CD4-positive, alpha-beta T cell treated with Interleukin-10 for 1 hour (primary cell): ENCODE measurements at regions not wholly inside any gene's neighbourhood (a gene's known extent, or its start where the extent isn't known, plus 50 kb on each side); places are given as distances from the start of the nearest gene placed in this dataset.

Source experiments
- DNase-seq: peaks from one replicate; pipeline ENCODE4 v3.0.0-alpha.2; 2020

DNA sequence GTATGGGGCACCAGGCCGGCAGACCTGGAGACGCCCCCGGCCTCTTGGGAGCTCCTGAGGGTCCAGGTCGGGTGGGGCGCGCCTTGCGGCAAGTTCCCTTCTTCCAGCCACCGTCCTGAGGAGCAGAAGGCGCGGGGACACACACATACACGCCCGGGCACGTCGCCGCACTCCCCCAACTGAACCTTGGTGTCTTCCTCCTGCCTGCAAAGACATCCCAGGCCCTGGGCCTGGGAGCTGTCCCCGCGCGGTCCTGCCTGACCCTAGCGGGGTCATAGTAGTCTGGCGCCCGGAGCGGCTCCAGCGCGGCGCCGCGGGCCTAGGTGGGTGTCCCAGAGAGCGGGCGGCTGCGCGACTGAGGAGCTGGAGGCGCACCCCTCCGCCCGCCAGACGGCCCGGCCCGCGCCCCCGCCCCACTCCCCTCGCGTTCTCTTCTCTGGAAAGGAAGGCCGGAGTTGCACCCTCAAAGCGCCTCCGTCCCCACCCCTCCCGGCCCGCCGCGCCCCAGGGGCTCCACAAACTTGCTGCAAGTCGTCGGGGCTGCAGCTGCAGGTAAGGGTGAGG lies 185.9 kb upstream of the LINGO1 start:
- DNase-seq = no peak

DNA sequence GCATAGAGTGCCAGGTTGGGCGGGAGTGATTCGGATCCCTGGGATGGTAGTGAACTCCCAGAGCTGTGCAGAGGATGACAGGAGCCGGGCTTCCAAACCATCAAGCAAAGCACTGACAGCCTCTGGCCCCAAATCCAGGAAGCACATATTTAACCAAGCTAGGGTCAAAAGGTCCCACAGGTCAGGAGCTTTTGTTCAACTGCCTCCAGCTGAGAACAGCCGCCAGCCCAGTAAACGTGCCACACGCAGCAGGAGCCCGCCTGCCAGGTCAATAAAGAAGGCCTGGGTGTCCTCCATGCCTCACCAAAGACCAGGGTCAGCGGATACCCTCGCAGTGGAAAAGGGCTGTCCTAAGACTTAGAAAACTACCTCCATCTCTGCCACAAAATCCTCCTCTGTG lies 184.7 kb upstream of the LINGO1 start:
- DNase-seq = no peak

DNA sequence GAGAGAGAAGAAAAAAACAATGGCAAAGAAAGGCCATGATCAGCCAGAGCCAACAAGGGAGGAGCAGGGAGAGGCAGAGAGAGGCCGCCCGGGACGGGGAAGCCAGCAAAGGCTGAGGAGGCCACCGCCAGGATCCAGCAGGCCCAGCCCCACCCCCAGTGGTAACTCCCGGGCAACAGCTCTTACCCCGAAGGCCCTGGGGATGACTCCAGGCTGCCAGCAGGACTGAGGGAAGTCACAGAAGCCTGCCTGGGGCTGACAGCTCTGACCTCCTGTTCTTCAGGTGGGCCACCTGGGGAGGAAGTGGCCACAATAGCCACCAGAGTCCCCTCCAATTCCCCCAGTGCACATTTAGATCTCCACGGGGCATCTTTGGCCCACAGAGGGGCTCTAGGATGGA lies 184.3 kb upstream of the LINGO1 start:
- no peak for DNase-seq

DNA sequence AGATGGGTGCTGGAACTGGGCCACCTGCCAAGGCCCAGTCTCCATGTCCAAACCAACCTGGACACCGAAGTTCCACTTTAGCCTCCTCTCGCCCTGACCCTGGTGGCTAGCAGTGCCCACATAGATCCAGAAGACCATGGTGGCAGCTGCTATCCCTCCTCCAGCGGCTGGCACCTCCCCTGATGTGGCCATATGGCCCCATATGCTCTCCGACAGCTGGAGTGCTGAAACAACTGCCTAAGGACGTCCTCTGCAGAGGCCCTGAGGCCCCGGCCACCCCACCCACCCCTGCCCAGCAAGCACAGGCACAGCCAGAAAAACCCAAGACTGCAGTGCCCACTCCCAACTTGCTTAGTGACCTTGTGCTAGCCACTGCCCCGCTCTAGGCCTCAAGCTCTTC lies 182.3 kb upstream of the LINGO1 start:
- no peak for DNase-seq

DNA sequence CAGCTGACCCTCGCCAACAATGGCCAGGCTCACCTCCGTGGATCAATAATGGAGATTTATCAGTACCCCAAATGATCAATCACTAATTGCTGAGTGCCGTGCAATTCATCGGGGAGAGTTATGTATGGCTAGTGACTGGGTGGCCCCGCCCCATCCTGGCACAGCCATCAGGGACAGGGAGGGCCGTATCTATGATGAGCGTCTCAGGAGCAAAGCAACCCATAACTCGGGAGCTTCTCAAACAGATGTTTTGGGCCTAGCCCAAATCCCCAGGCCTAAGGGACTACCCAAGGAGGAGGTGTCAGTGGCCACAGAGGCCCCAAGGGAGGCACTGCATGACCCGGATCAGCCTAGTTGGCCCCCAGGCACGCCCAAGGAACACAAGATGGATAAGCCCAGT lies 180.0 kb upstream of the LINGO1 start:
- DNase-seq = no peak

DNA sequence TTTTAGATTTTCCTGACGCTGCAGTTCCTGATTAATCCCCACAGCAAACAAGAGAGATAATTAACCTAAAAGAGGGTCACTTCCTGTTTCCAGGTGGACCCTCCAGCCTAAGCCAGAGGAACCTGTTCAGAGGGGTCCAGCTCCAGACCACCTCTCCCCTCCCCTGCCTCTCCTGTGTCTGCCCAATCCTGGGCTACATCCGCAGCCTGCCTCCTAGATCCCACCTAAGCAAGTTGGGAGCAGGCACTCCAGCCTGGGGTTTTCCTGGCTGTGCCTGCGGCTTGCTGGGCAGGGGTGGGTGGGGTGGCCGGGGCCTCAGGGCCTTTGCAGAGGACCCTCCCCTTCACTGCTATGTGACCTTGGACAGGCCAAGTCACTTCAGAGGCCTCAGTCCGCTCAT lies 178.6 kb upstream of the LINGO1 start:
- DNase-seq = no peak

DNA sequence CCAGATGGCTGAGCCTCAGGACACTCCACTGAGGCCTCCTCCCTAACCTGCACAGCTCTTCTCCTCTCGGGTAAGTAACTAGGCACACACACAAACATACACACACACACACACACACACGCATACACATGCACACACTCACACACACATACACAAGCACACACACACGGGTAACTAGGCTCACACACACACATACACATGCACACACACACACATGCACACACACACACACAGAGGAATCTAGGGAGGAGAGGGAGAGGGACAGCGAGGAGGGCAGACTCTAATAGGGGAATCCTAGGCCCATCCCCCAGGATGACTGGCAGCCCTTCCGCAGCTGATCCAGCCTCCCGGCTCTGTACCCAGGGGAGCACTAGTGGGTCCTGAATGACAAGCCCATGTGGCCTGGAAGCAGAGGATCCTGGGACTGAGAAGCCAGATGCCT lies 177.4 kb upstream of the LINGO1 start:
- no peak for DNase-seq

DNA sequence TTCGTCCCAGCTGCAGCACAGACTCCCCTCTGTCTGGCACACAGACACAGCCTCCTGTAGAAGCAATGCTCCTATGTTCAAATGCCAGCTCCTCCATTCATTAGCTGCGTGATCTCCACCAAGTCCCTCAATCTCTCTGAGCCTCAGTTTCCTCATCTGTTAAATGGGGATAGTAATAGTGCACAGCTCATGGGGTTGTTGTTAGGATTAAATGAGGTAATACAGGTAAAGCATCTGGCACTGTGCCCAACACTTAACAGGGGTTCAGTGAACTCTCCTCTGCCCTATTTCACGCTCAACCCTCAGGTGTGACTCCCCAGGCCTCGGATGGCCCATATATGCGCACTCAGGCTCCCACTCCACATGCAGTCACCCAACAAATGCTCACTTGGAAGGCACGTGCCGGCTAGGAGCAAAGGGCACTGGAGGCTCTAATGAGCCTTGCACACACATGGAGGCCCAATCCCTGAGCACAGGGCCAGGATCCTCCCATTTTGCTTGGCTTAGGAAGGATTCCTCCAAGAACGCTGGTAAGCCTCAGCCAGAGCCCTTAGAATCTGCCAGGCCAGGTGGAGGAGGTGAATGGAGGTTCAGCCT lies 176.0 kb upstream of the LINGO1 start:
- no peak for DNase-seq

DNA sequence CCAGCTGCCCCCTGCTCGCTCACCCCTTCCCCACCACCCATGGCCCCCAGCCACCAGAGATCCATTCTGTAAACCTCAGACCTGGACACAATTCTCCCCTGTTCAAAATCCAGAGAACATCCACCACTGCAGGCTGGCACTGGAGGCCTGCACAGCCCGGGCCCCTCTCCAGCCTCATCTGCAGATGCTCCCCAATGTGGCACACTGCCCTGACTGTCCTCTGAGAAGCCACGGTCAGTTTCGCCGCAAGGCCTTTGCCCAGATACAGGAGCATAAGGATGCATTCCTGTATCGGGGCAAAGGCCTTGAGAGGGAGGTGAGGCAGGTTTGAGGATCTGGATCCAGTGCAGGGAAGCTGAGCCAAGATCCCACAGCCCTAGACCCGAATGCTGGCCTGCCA lies 175.4 kb upstream of the LINGO1 start:
- DNase-seq = no peak

DNA sequence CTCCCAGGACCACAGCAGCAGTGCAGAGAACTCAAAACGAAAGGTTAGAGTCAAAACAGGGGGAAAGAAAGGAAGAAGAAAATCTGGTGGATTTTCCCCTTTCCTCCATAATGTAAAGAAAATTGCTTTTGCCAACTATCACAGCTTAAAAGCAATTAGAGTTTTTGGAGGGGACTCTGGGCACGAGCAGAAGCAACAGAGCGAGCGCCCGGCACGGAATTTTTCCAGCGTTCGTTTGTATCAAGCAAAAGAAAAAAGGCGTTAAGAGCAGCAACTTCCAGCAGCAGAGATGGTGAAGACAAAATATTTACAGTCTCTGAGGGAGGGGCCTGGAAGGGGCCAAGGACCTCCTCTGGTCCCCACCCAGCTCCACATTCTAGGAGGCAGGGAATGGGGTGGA lies 174.9 kb upstream of the LINGO1 start:
- DNase-seq = no peak

DNA sequence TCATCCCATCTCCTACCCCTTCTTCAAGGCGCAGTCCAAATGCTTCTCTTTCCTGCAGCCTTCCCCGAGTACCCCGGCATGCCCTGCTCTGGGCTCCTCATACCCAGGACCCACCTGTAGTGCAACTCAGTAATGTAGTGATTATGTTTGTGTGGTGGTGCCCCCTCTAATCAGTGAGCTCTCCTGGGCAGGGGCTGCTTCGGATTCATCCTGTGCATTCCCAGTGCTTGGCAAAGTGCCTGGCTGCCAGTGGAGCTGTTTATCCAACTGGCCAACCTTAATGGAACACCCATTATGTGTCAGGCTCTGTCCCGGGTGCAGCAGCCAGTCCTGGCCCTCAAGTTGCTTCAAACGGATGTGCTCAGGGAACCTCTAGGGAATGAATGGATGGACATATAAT lies 174.4 kb upstream of the LINGO1 start:
- no peak for DNase-seq

DNA sequence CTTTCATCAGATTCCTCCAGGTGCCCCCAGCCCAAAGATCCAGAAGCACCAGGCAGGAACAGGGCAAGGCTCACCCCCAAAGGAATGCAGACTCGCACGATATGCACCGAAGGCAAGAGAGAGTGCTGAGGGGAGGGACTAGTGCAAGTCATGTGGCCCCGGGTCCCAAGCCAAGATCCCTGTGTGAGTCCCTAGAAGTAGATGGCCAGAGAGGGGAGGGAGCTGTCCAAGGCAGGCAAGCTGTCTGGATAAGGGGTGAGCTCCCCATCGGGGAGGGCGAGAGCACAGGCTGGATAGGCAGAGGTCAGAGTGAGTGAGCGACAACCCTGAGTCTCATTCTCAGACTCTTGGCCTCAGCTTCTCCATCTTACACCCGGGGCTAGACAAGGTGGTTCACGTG lies 171.5 kb upstream of the LINGO1 start:
- no peak for DNase-seq

DNA sequence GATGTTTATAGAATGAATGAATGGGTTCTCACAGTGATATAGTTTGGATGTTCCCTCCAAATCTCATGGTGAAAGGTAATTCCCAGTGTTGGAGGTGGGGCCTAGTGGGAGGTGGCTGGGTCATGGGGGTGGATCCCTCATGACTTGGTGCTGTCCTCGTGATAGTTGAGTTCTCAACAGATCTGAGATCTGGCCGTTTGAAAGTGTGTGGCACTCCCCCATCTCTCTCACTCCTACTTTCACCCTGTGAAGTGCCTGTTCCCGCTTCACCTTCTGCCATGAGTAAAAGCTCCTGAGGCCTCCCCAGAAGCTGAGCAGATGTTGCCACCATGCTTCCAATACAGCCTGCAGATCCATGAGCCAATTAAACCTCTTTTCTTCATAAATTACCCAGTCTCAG lies 170.8 kb upstream of the LINGO1 start:
- no peak for DNase-seq

DNA sequence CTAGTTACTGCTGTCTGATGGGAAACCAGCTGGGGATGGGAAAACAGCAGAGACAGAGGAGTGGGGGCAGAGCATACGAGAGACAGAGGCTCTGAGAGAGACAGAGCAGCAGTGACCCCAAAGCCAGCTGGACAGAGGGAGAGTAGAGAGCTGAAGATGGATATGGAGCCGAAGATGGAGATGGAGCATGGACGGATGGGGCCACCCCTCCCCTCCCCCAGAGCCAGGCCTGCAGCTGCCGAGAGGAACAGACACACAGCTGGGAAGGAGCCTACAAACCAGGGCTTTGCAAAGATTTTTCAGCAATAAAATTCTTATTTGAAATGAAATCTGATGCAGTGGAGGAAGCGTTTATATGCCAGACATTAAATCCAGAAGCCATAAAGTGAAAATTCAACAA lies 167.6 kb upstream of the LINGO1 start:
- DNase-seq = no peak

DNA sequence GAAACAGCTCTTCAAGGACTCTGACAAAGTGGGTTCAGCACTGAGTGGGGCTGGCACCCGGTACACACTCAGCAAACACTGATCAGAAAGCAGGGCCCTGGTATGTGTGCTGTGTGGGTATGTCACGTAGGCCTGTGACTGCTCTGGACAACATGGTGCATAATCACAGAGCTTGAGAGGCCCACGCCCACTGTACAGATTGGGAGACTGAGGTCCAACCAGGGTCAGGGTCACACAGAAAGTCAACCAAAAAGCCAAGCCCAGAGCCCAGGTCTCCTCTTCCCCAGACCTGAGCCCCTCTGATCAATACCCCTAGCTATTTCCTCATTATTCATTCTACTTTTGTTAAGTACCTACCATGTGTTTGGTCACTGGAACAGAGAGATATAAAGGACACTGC lies 166.1 kb upstream of the LINGO1 start:
- no peak for DNase-seq

DNA sequence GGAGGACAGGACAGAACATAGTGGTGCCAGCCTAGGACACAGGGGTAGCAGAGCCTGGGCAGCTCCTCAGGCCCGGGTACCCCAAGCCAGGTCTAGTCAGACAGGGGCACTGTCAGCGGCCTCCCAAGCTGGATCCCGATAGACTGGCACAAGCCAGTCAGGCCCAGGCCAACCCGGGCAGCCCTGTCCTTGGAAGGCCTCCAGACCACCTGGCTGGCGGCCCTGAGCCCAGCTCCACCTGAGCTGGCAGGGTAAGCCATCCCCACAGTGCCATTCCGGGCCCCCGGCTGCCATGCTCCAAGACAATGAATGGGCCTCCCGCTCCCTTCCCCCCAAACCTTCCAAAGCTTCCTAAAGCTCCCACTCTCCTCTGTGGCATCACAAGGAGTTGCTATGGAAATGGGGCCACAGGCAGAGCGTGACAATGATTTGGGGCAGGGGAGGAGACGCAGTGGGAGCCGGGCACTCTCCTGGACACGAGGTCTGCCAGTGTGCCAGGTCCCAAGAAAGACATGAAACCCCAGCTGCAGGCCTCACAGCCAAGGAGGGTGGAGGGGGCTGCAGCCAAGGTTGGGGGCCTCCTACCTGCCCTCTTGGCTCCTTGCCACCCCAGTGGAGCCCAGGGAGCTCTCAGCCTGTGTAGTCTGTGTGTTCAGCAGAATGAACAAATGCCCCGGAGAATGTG lies 165.6 kb upstream of the LINGO1 start:
- no peak for DNase-seq

DNA sequence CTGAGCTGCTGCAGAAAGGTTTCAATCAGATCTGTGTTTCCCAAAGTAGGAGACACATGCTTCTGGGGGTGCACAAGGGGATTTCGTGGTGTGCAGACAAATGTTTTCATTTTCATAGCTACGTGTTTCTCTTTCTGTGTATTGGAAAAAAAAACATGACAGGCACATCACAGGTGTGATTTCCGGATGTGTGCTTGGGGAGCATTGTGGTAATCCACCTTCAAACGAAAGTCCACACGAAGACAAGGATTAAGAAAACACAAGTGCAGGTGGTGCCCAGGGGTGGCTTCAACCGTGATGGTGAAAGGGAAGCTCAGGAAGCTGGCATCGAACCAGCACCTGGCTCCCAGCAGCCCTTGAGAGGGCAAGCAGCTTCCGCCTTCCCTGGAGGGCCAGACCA lies 164.6 kb upstream of the LINGO1 start:
- DNase-seq = no peak

DNA sequence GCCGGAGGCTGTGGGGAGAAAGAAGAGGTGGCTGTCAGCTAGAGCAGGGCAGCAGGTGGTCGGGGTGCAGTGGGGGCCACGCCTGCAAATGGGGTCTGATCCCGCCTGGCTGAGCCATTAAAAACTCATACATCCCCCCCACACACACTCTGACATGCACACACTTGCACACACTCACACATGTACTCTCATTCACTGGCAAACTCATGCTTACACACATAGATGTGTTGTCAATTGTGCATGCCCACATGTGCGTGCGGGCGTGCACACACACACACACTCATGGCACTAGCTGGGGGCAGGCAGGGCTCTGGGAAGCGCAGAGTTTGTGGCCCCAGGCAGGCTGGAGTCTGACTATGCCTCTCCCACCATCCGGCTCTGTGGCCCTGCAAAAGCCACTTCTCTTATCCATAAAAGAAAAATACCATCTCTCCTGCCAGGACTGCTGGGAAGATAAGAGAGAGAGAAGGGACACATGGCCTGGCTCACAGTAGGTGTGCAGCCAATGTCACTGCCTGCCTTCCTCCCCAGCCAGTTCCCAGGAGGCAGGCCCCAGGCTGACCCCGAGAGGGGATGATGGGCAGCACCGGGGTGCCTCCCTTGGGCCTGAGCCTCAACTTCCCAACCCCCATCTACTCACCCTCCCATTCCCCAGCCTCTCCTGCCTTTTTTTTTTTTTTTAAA lies 163.5 kb upstream of the LINGO1 start:
- DNase-seq = no peak

DNA sequence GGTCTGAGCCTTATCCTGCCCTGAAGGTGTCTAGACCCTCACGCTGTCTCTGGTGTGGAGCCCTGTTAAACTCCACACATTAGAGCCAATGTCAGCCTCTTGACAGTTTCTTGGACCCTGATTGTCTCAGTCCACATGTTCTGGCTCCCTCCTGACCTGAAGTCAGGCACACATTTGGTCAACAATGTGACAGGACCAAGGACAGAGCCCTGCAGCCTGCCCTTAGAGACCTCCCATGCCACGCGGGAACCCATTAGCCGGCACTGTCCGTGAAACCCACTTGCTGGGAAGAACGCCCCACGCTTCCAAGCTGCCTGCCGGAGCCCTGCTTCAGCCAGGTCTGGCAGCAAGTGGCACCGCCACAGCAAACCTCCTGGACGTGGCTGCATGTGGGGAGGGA lies 162.7 kb upstream of the LINGO1 start:
- no peak for DNase-seq

DNA sequence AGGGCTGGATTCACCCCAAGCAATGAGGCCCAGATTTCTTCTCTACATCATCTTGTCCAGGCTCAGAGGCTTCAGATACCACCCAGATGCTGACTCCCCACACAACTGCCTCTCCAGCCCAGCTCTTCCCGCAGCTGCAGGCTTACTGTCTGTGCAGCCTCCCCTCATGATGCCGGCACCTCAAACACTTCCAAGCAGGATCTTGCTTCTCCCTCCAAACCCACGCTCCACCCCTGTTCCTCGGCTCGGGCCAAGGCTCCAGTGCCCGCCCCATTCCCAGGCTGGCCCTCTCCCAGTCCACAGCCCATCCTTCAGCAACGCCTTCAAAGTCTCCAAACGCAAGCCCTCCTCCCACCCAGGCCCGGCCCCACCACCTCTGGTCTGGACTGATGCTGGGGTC lies 159.2 kb upstream of the LINGO1 start:
- DNase-seq = no peak

DNA sequence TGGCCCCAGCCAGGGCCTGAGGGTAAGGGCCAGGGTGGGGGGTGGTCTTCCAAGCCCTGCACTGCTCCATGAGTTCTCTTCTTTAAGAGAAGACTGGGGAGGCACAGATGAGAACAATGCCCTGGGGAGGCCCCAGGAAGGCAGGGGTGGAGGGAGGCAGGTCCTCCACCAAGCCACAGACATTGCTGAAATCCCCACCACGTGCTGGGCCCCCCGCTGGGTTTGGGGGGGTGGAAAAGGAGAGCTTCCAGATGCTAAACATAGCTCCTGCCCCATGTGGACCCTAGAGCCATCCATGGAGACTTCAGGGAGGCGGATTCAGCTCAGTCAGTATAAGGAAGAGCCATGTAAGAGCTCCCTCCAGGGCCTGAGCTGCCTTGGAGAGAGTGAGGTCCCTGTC lies 157.8 kb upstream of the LINGO1 start:
- no peak for DNase-seq

DNA sequence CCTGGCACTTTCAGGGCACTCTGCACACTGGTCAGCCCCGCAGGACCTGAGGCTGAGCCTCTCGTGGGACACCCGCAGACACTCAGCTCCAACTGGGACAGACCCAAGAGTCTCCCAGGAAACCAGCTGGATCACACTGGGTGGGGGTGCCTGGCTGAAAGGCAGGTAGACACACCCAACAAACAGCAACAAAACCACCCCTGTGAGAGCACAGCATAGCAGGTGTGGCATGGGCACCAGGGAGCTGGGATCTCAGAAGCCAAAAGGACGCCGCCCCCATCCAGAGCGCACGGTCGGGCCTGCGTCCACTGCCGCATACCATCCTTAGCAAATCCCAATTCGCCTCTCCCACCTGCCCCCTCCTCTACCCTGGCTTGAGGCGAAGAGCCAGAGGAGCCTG lies 154.2 kb upstream of the LINGO1 start:
- DNase-seq = no peak

DNA sequence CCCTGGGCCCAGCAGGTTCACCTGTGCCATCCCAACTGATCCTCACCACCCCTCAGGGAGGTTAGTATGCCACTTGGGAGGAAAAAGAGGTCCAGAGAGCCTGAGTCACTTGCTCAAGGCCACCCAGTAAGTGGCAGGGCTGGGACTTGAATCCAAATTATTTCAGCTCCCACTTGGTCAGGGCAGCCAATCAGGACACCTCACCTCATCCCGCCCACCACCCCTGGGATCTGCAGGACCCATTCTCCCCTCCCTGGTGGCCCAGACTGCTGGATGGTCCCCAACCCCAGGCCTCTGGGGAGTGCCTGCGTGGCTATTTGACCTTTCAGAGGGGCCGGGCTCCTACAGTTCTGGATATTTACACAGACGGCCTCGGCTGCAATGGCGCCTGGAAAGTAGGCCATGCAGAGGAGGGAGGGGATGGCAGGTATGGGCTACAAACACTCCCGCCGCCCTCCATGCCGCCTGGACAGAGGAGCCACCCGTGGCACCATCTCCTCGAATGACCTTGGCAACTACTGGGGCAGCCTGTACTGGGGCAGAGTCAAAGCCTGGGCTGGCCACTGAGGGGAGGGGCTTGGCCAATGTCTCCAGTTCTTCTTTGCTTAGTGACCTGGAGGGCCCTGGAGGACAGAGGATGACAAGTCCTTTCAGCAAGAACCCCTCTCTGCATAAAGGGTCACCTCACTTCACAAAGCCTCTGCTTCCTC lies 153.6 kb upstream of the LINGO1 start:
- DNase-seq = no peak
